ENCODE measurements at regions not wholly inside any gene's neighbourhood (a gene's known extent, or its start where the extent isn't known, plus 50 kb on each side); places are given as distances from the start of the nearest gene placed in this dataset.

- Mint-ChIP-seq H3K4me3 (no peak overlapping the region), H3K9me3 (peaks cover 0 to 3% of the 10 kb centered on the region in 2 donors), H3K27me3 (peaks cover 8 to 19% of the 10 kb centered on the region in 2 donors), H3K36me3 (no peaks in the 10 kb centered on the region), H3K4me1 (peaks cover 0 to under 1% of the 10 kb centered on the region in 2 donors), H3K27ac (no peak overlapping the region)
- DNase-seq (no peak), ATAC-seq (replicated peaks) (no peak)
Observed at GRCh38 chr9:91483835-91484234, 60.2 kb upstream of the NFIL3 start.

GRCh38 chr9:91483189-91483691 is 59.6 kb upstream of the NFIL3 start:
- Mint-ChIP-seq H3K9me3 (peaks cover 0 to 3% of the 10 kb centered on the region in 2 donors), H3K27ac (no peak overlapping the region), H3K27me3 (peaks cover 13 to 25% of the 10 kb centered on the region in 2 donors), H3K36me3 (no peaks in the 10 kb centered on the region), H3K4me3 (no peak overlapping the region), H3K4me1 (no peaks in the 10 kb centered on the region)
- ATAC-seq (replicated peaks) = no peak
- DNase-seq = no peak

- Mint-ChIP-seq H3K27me3 (peaks cover 18 to 24% of the 10 kb centered on the region in 2 donors), H3K4me3 (no peak overlapping the region), H3K4me1 (no peaks in the 10 kb centered on the region), H3K27ac (no peak overlapping the region), H3K36me3 (no peaks in the 10 kb centered on the region), H3K9me3 (no peaks in the 10 kb centered on the region)
- no peak for ATAC-seq (replicated peaks)
- no peak for DNase-seq
Observed at GRCh38 chr9:91481972-91482371, 58.3 kb upstream of the NFIL3 start.

- H3K36me3 Mint-ChIP-seq = no peaks in the 10 kb centered on the region
- H3K9me3 Mint-ChIP-seq = peaks cover 5% of the 10 kb centered on the region in 2 donors
- no peak overlapping the region for H3K27ac Mint-ChIP-seq
- H3K27me3 Mint-ChIP-seq = peaks cover 31 to 34% of the 10 kb centered on the region in 2 donors
- H3K4me1 Mint-ChIP-seq = no peaks in the 10 kb centered on the region
- ATAC-seq (replicated peaks) (no peak), DNase-seq (no peak)
- H3K4me3 Mint-ChIP-seq = no peak overlapping the region
Observed at GRCh38 chr9:91477106-91477505, 53.5 kb upstream of the NFIL3 start.

- no peak overlapping the region for H3K27ac Mint-ChIP-seq
- no peak overlapping the region for H3K4me3 Mint-ChIP-seq
- ATAC-seq (replicated peaks) (no peak), DNase-seq (no peak)
- H3K36me3 Mint-ChIP-seq = no peaks in the 10 kb centered on the region
- H3K4me1 Mint-ChIP-seq = no peaks in the 10 kb centered on the region
- H3K27me3 Mint-ChIP-seq = peaks cover 44 to 45% of the 10 kb centered on the region in 2 donors
- peaks cover 5 to 7% of the 10 kb centered on the region in 2 donors for H3K9me3 Mint-ChIP-seq
Observed at GRCh38 chr9:91474656-91475055, 51.0 kb upstream of the NFIL3 start.
